Stimulated activated CD8-positive, alpha-beta memory T cell treated with anti-CD3 and anti-CD28 coated beads, Interleukin-12 subunit alpha, Interleukin-12 subunit beta, amount 100 ng/mL, for 4 hours (primary cell): ENCODE measurements at regions not wholly inside any gene's neighbourhood (a gene's known extent, or its start where the extent isn't known, plus 50 kb on each side); places are given as distances from the start of the nearest gene placed in this dataset.

ENCODE experiments used
- DNase-seq: peaks from one replicate; pipeline ENCODE4 v3.0.0-alpha.2; 2020; ENCODE audit warnings: low read depth

GRCh38 chr2:128401680-128402079 is 83.0 kb upstream of the HS6ST1 start:
- no peak for DNase-seq

GRCh38 chr2:128402911-128403670 is 84.4 kb upstream of the HS6ST1 start:
- DNase-seq = no peak

GRCh38 chr2:128403814-128404708 is 85.4 kb upstream of the HS6ST1 start:
- DNase-seq = no peak

- DNase-seq = no peak
These were observed 86.2 kb upstream of the HS6ST1 start for GRCh38 chr2:128404709-128405466.

- DNase-seq = no peak
These were observed 86.8 kb upstream of the HS6ST1 start for GRCh38 chr2:128405467-128405900.

GRCh38 chr2:128405981-128406613 is 87.4 kb upstream of the HS6ST1 start:
- no peak for DNase-seq

- no peak for DNase-seq
These were observed 88.3 kb upstream of the HS6ST1 start for GRCh38 chr2:128406736-128407554.

- no peak for DNase-seq
These were observed 90.0 kb upstream of the HS6ST1 start for GRCh38 chr2:128408349-128409305.

GRCh38 chr2:128409326-128410034 is 90.8 kb upstream of the HS6ST1 start:
- DNase-seq = no peak

- DNase-seq = no peak
These were observed 91.5 kb upstream of the HS6ST1 start for GRCh38 chr2:128410035-128410757.

- DNase-seq = no peak
These were observed 92.1 kb upstream of the HS6ST1 start for GRCh38 chr2:128410758-128411215.

- no peak for DNase-seq
These were observed 92.8 kb upstream of the HS6ST1 start for GRCh38 chr2:128411431-128411830.

- DNase-seq = no peak
These were observed 93.7 kb upstream of the HS6ST1 start for GRCh38 chr2:128412181-128412871.

- no peak for DNase-seq
These were observed 94.5 kb upstream of the HS6ST1 start for GRCh38 chr2:128413014-128413717.

- no peak for DNase-seq
These were observed 95.2 kb upstream of the HS6ST1 start for GRCh38 chr2:128413718-128414341.

GRCh38 chr2:128414351-128414750 is 95.7 kb upstream of the HS6ST1 start:
- DNase-seq = no peak
